ENCODE measurements at regions not wholly inside any gene's neighbourhood (a gene's known extent, or its start where the extent isn't known, plus 50 kb on each side); places are given as distances from the start of the nearest gene placed in this dataset.

DNA sequence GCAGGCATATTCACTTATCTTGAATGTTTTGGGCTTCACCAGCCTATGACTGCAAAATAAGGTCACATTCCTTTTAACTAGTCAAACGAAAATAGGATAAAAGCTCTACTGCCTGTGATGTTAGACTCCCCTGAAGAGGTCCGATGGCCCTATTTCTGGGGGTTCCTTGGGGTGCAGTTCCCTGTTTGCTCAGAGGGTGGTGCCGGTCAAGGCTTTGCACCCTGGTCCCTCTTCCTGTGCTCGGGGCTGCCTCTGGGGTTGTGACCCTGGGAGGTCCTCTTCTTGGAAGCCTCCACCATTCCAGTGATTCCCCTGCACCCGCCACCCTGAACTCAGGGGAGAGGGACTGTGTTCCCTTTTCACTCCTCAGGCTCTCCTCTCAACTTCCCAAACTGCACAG is 86.7 kb upstream of the ANKRD34C start:
- H3K79me2 ChIP-seq (replicated peaks; ENCODE audit: insufficient read depth, low read length) = no peaks in the 10 kb centered on the region
- no peak overlapping the region for H3K4me2 ChIP-seq (ENCODE audit: low read length)
- H3K9me3 ChIP-seq (ENCODE audit: low read length) = no peaks in the 10 kb centered on the region
- no peaks in the 10 kb centered on the region for H4K20me1 ChIP-seq (ENCODE audit: insufficient read depth)
- no peaks in the 10 kb centered on the region for H3K9me2 ChIP-seq (ENCODE audit: insufficient read depth, low read length)
- no peak overlapping the region for H2AFZ ChIP-seq (ENCODE audit: low read depth, low read length)
- H3K36me3 ChIP-seq (ENCODE audit: insufficient read depth, low read length) = no peaks in the 10 kb centered on the region
- no peaks in the 10 kb centered on the region for H3F3A ChIP-seq (ENCODE audit: insufficient read depth, low read length, poor library complexity, severe bottlenecking)
- H3K9ac ChIP-seq (ENCODE audit: low read length) = no peak overlapping the region
- H3K4me3 ChIP-seq (ENCODE audit: low read length) = no peak overlapping the region
- TF ChIP-seq EP300 (conservative IDR thresholded peaks at IDR 0.05; ENCODE audit: poor library complexity, severe bottlenecking) (no peak), SMC3 (conservative IDR thresholded peaks at IDR 0.05; ENCODE audit: poor library complexity) (no peak), RAD21 (conservative IDR thresholded peaks at IDR 0.05) (no peak), POLR2AphosphoS5 (IDR thresholded peaks at IDR 0.05) (no peak), EZH2 (IDR thresholded peaks at IDR 0.05; ENCODE audit: borderline replicate concordance, insufficient read depth, low read length, poor library complexity, severe bottlenecking) (no peak)
- H3K27ac ChIP-seq (ENCODE audit: low read length) = no peak overlapping the region
- H3K27me3 ChIP-seq (ENCODE audit: insufficient read depth, low read depth, low read length) = no peaks in the 10 kb centered on the region

GRCh38 chr15:79195239-79195638 is 87.3 kb upstream of the ANKRD34C start:
- no peaks in the 10 kb centered on the region for H3K9me2 ChIP-seq (ENCODE audit: insufficient read depth, low read length)
- H3K79me2 ChIP-seq (replicated peaks; ENCODE audit: insufficient read depth, low read length) = no peaks in the 10 kb centered on the region
- no peak overlapping the region for H2AFZ ChIP-seq (ENCODE audit: low read depth, low read length)
- no peak overlapping the region for H3K4me3 ChIP-seq (ENCODE audit: low read length)
- H3K9me3 ChIP-seq (ENCODE audit: low read length) = no peaks in the 10 kb centered on the region
- no peaks in the 10 kb centered on the region for H3K27me3 ChIP-seq (ENCODE audit: insufficient read depth, low read depth, low read length)
- H4K20me1 ChIP-seq (ENCODE audit: insufficient read depth) = no peaks in the 10 kb centered on the region
- no peak overlapping the region for H3K9ac ChIP-seq (ENCODE audit: low read length)
- H3K36me3 ChIP-seq (ENCODE audit: insufficient read depth, low read length) = no peaks in the 10 kb centered on the region
- H3K27ac ChIP-seq (ENCODE audit: low read length) = no peak overlapping the region
- H3F3A ChIP-seq (ENCODE audit: insufficient read depth, low read length, poor library complexity, severe bottlenecking) = no peaks in the 10 kb centered on the region
- no peak overlapping the region for H3K4me2 ChIP-seq (ENCODE audit: low read length)
- TF ChIP-seq RAD21 (conservative IDR thresholded peaks at IDR 0.05) (no peak), EP300 (conservative IDR thresholded peaks at IDR 0.05; ENCODE audit: poor library complexity, severe bottlenecking) (no peak), MXI1 (conservative IDR thresholded peaks at IDR 0.05; ENCODE audit: poor library complexity, severe bottlenecking) (no peak), POLR2AphosphoS5 (IDR thresholded peaks at IDR 0.05) (no peak), CTCF (IDR thresholded peaks at IDR 0.05; ENCODE audit: poor library complexity, severe bottlenecking) (no peak), SMC3 (conservative IDR thresholded peaks at IDR 0.05; ENCODE audit: poor library complexity) (no peak), EZH2 (IDR thresholded peaks at IDR 0.05; ENCODE audit: borderline replicate concordance, insufficient read depth, low read length, poor library complexity, severe bottlenecking) (no peak), TAF1 (IDR thresholded peaks at IDR 0.05; ENCODE audit: low read depth) (no peak)
- TF ChIP-seq, protein P1, sequence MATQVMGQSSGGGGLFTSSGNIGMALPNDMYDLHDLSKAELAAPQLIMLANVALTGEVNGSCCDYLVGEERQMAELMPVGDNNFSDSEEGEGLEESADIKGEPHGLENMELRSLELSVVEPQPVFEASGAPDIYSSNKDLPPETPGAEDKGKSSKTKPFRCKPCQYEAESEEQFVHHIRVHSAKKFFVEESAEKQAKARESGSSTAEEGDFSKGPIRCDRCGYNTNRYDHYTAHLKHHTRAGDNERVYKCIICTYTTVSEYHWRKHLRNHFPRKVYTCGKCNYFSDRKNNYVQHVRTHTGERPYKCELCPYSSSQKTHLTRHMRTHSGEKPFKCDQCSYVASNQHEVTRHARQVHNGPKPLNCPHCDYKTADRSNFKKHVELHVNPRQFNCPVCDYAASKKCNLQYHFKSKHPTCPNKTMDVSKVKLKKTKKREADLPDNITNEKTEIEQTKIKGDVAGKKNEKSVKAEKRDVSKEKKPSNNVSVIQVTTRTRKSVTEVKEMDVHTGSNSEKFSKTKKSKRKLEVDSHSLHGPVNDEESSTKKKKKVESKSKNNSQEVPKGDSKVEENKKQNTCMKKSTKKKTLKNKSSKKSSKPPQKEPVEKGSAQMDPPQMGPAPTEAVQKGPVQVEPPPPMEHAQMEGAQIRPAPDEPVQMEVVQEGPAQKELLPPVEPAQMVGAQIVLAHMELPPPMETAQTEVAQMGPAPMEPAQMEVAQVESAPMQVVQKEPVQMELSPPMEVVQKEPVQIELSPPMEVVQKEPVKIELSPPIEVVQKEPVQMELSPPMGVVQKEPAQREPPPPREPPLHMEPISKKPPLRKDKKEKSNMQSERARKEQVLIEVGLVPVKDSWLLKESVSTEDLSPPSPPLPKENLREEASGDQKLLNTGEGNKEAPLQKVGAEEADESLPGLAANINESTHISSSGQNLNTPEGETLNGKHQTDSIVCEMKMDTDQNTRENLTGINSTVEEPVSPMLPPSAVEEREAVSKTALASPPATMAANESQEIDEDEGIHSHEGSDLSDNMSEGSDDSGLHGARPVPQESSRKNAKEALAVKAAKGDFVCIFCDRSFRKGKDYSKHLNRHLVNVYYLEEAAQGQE (IDR thresholded peaks at IDR 0.05; ENCODE audit: borderline replicate concordance) = no peak

Measured in neural cell (in vitro differentiated cells).